ENCODE measurements at regions not wholly inside any gene's neighbourhood (a gene's known extent, or its start where the extent isn't known, plus 50 kb on each side); places are given as distances from the start of the nearest gene placed in this dataset.
A peak's percentile ranks its signal among the peaks of the same experiment; 100 is the strongest.

GRCh38 chr9:105928416-105928815 lies 234.1 kb downstream of the TMEM38B start:
- no peak for DNase-seq

- peak; percentile 70 for DNase-seq
Measured at GRCh38 chr9:105930011-105930627, 235.8 kb downstream of the TMEM38B start.

- no peak for DNase-seq
Measured at GRCh38 chr9:105932276-105932675, 237.9 kb downstream of the TMEM38B start.

- DNase-seq, result no peak
Measured at GRCh38 chr9:105950448-105950847, 256.1 kb downstream of the TMEM38B start.

GRCh38 chr9:105950894-105951293 lies 256.6 kb downstream of the TMEM38B start:
- no peak for DNase-seq

GRCh38 chr9:105954517-105954916 lies 260.2 kb downstream of the TMEM38B start:
- no peak for DNase-seq

GRCh38 chr9:105957830-105958229 lies 263.5 kb downstream of the TMEM38B start:
- no peak for DNase-seq

- no peak for DNase-seq
Measured at GRCh38 chr9:105958587-105958986, 264.2 kb downstream of the TMEM38B start.

GRCh38 chr9:105959531-105959930 lies 265.2 kb downstream of the TMEM38B start:
- DNase-seq, result no peak

- DNase-seq, result no peak
Measured at GRCh38 chr9:105963343-105964099, 269.2 kb downstream of the TMEM38B start.

- no peak for DNase-seq
Measured at GRCh38 chr9:105964156-105964555, 269.8 kb downstream of the TMEM38B start.

GRCh38 chr9:105966834-105967233 lies 272.5 kb downstream of the TMEM38B start:
- no peak for DNase-seq

- DNase-seq, result no peak
Measured at GRCh38 chr9:105967248-105967647, 272.9 kb downstream of the TMEM38B start.

- no peak for DNase-seq
Measured at GRCh38 chr9:105967797-105968196, 273.5 kb downstream of the TMEM38B start.

GRCh38 chr9:105968811-105969466 lies 274.6 kb downstream of the TMEM38B start:
- DNase-seq, result no peak

GRCh38 chr9:105969636-105970035 lies 275.3 kb downstream of the TMEM38B start:
- DNase-seq, result no peak

GRCh38 chr9:105971986-105972385 lies 277.6 kb downstream of the TMEM38B start:
- DNase-seq, result no peak

GRCh38 chr9:105972466-105973204 lies 278.3 kb downstream of the TMEM38B start:
- DNase-seq, result no peak

GRCh38 chr9:105973951-105974351 lies 279.6 kb downstream of the TMEM38B start:
- DNase-seq, result peak; percentile 89

- peak; percentile 73 for DNase-seq
Measured at GRCh38 chr9:105975886-105976645, 281.7 kb downstream of the TMEM38B start.

- no peak for DNase-seq
Measured at GRCh38 chr9:105978336-105978735, 284.0 kb downstream of the TMEM38B start.

GRCh38 chr9:105978826-105979225 lies 284.5 kb downstream of the TMEM38B start:
- no peak for DNase-seq

GRCh38 chr9:105979290-105979689 lies 284.9 kb downstream of the TMEM38B start:
- DNase-seq, result no peak
